ENCODE measurements at regions not wholly inside any gene's neighbourhood (a gene's known extent, or its start where the extent isn't known, plus 50 kb on each side); places are given as distances from the start of the nearest gene placed in this dataset.

- no peaks in the 10 kb centered on the region for H3K79me2 ChIP-seq (ENCODE audit: control insufficient read depth, insufficient read depth, low read length)
- no TSS peak for BruUV-seq (replicated peaks)
- ChIA-PET CTCF (no interaction called here), POLR2A (no interaction called here)
- H3K4me2 ChIP-seq (ENCODE audit: insufficient read depth, low read length) = no peak overlapping the region
- no peak overlapping the region for H3K4me3 ChIP-seq (replicated peaks in 1 of 3; ENCODE audit: insufficient read depth in 1 of 3, low read depth in 1 of 3, low read length in 3 of 3)
- intact Hi-C loops (cut with micrococcal nuclease) (no loop called here), dilution Hi-C loops (cut with MboI; ENCODE audit: extremely low pct_ligation_motif_present, low sequenced_read_pairs) (no loop called here)
- TF ChIP-seq POLR2A (IDR thresholded peaks at IDR 0.05; ENCODE audit: low read depth, low read length) (no peak), EZH2 (IDR thresholded peaks at IDR 0.05; ENCODE audit: borderline replicate concordance, low read depth, low read length, severe bottlenecking) (no peak), FOS (IDR thresholded peaks at IDR 0.05; ENCODE audit: borderline replicate concordance, insufficient read depth, low read length) (no peak), MAX (IDR thresholded peaks at IDR 0.05; ENCODE audit: insufficient read depth, insufficient read length) (no peak), MYC (IDR thresholded peaks at IDR 0.05; ENCODE audit: low read depth, low read length) (no peak), CTCF (IDR thresholded peaks at IDR 0.05; ENCODE audit: extremely low read depth in 1 of 2, insufficient read depth in 1 of 2, low read depth in 1 of 2, low read length in 2 of 2) (no peak), JUN (IDR thresholded peaks at IDR 0.05; ENCODE audit: borderline replicate concordance, insufficient read depth, insufficient read length, low read depth) (no peak), GATA2 (IDR thresholded peaks at IDR 0.05; ENCODE audit: insufficient read depth, insufficient read length, low read depth, low read length) (no peak), POLR2AphosphoS5 (IDR thresholded peaks at IDR 0.05; ENCODE audit: insufficient read depth, low read depth, low read length) (no peak)
- FAIRE-seq (no peak), DNase-seq (ENCODE audit: low read depth, low spot score) (no peak)
- no peaks in the 10 kb centered on the region for H3K36me3 ChIP-seq (ENCODE audit: control insufficient read depth in 2 of 2, extremely low read depth in 1 of 2, insufficient read depth in 2 of 2, low read length in 2 of 2)
- no peaks in the 10 kb centered on the region for H4K20me1 ChIP-seq (replicated peaks; ENCODE audit: control insufficient read depth, extremely low read depth, insufficient read depth, low read length)
- no peaks in the 10 kb centered on the region for H3K9me1 ChIP-seq (replicated peaks; ENCODE audit: control insufficient read depth, extremely low read depth, insufficient read depth, low read length)
- no peaks in the 10 kb centered on the region for H3K4me1 ChIP-seq (ENCODE audit: control insufficient read depth, extremely low read depth, insufficient read depth, low read length)
- no peaks in the 10 kb centered on the region for H3K9me3 ChIP-seq (replicated peaks; ENCODE audit: control insufficient read depth, insufficient read depth, low read length)
- no peaks in the 10 kb centered on the region for H3K27me3 ChIP-seq (ENCODE audit: control insufficient read depth in 2 of 2, insufficient read depth in 2 of 2, low read length in 2 of 2)
- no peak overlapping the region for H3K27ac ChIP-seq (ENCODE audit: insufficient read depth, low read depth, low read length)
- H2AFZ ChIP-seq (ENCODE audit: low read depth, low read length) = no peak overlapping the region
- no peak overlapping the region for H3K9ac ChIP-seq (replicated peaks; ENCODE audit: extremely low read depth, insufficient read depth, low read length)
Measured at GRCh38 chr14:101194373-101195308, 291.1 kb upstream of the RTL1 start.

Data from endothelial cell of umbilical vein (primary cell).